H7 (cell line): ENCODE measurements at regions not wholly inside any gene's neighbourhood (a gene's known extent, or its start where the extent isn't known, plus 50 kb on each side); places are given as distances from the start of the nearest gene placed in this dataset.

Experiments
- DNase-seq: peaks from one replicate; pipeline ENCODE4 v3.0.0; 2012
- H3K27me3 ChIP-seq: 2 replicates; pipeline ENCODE4 v1.6.0; 2011; ENCODE audit warnings: mild to moderate bottlenecking, low read length; ENCODE audit not compliant: control insufficient read depth, insufficient read depth
- H3K36me3 ChIP-seq: replicated peaks from 2 replicates; pipeline ENCODE4 v1.5.1; 2011; ENCODE audit warnings: low read length; ENCODE audit not compliant: control insufficient read depth, insufficient read depth
- H3K4me3 ChIP-seq: 2 replicates; pipeline ENCODE4 v1.5.1; 2011; ENCODE audit warnings: low read depth, mild to moderate bottlenecking, control low read depth, low read length, moderate library complexity; ENCODE audit not compliant: insufficient read depth

- H3K27me3 ChIP-seq: no peaks in the 10 kb centered on the region; the same call in 1 of the 2 replicates
- no peak overlapping the region for H3K4me3 ChIP-seq
- DNase-seq: peak; percentile 5
- no peaks in the 10 kb centered on the region for H3K36me3 ChIP-seq
These were observed 92.9 kb upstream of the NRSN1 start for GRCh38 chr6:24032896-24033688.

GRCh38 chr6:24043848-24044247 is 82.2 kb upstream of the NRSN1 start:
- no peaks in the 10 kb centered on the region for H3K36me3 ChIP-seq
- H3K4me3 ChIP-seq: no peak overlapping the region
- DNase-seq: no peak

GRCh38 chr6:24051942-24052589 is 73.9 kb upstream of the NRSN1 start:
- no peaks in the 10 kb centered on the region for H3K27me3 ChIP-seq

More at GRCh38 chr6:24043848-24044247, 82.2 kb upstream of the NRSN1 start:
- no peaks in the 10 kb centered on the region for H3K27me3 ChIP-seq

GRCh38 chr6:24052590-24052961 is 73.4 kb upstream of the NRSN1 start:
- DNase-seq: no peak
- no peaks in the 10 kb centered on the region for H3K27me3 ChIP-seq
- no peak overlapping the region for H3K4me3 ChIP-seq
- no peaks in the 10 kb centered on the region for H3K36me3 ChIP-seq

More at GRCh38 chr6:24051942-24052589, 73.9 kb upstream of the NRSN1 start:
- DNase-seq: no peak
- Histone ChIP-seq H3K4me3 (no peak overlapping the region), H3K36me3 (no peaks in the 10 kb centered on the region)

- no peak for DNase-seq
- no peaks in the 10 kb centered on the region for H3K27me3 ChIP-seq
- no peaks in the 10 kb centered on the region for H3K36me3 ChIP-seq
- no peak overlapping the region for H3K4me3 ChIP-seq
These were observed 73.0 kb upstream of the NRSN1 start for GRCh38 chr6:24053057-24053456.

GRCh38 chr6:24054388-24054787 is 71.6 kb upstream of the NRSN1 start:
- DNase-seq: no peak

GRCh38 chr6:24056567-24056966 is 69.4 kb upstream of the NRSN1 start:
- Histone ChIP-seq H3K4me3 (no peak overlapping the region), H3K36me3 (no peaks in the 10 kb centered on the region), H3K27me3 (no peaks in the 10 kb centered on the region)
- no peak for DNase-seq

More at GRCh38 chr6:24054388-24054787, 71.6 kb upstream of the NRSN1 start:
- Histone ChIP-seq H3K36me3 (no peaks in the 10 kb centered on the region), H3K27me3 (no peaks in the 10 kb centered on the region), H3K4me3 (no peak overlapping the region)

GRCh38 chr6:24057030-24057429 is 69.0 kb upstream of the NRSN1 start:
- Histone ChIP-seq H3K4me3 (no peak overlapping the region), H3K36me3 (no peaks in the 10 kb centered on the region), H3K27me3 (no peaks in the 10 kb centered on the region)
- DNase-seq: no peak

GRCh38 chr6:24060982-24061754 is 64.8 kb upstream of the NRSN1 start:
- DNase-seq: no peak
- Histone ChIP-seq H3K36me3 (no peaks in the 10 kb centered on the region), H3K27me3 (no peaks in the 10 kb centered on the region), H3K4me3 (no peak overlapping the region)

- Histone ChIP-seq H3K27me3 (no peaks in the 10 kb centered on the region), H3K36me3 (no peaks in the 10 kb centered on the region), H3K4me3 (no peak overlapping the region)
- DNase-seq: no peak
These were observed 61.9 kb upstream of the NRSN1 start for GRCh38 chr6:24064106-24064505.

GRCh38 chr6:24064832-24065231 is 61.2 kb upstream of the NRSN1 start:
- no peaks in the 10 kb centered on the region for H3K36me3 ChIP-seq
- no peak overlapping the region for H3K4me3 ChIP-seq
- H3K27me3 ChIP-seq: no peaks in the 10 kb centered on the region
- DNase-seq: no peak

- H3K27me3 ChIP-seq: no peaks in the 10 kb centered on the region
- no peak for DNase-seq
- no peak overlapping the region for H3K4me3 ChIP-seq
These were observed 56.5 kb upstream of the NRSN1 start for GRCh38 chr6:24069526-24069925.

GRCh38 chr6:24072038-24072746 is 53.8 kb upstream of the NRSN1 start:
- DNase-seq: no peak
- H3K4me3 ChIP-seq: no peak overlapping the region
- H3K27me3 ChIP-seq: no peaks in the 10 kb centered on the region
- H3K36me3 ChIP-seq: no peaks in the 10 kb centered on the region

More at GRCh38 chr6:24069526-24069925, 56.5 kb upstream of the NRSN1 start:
- H3K36me3 ChIP-seq: no peaks in the 10 kb centered on the region

- Histone ChIP-seq H3K4me3 (no peak overlapping the region), H3K27me3 (no peaks in the 10 kb centered on the region), H3K36me3 (no peaks in the 10 kb centered on the region)
- no peak for DNase-seq
These were observed 50.0 kb upstream of the NRSN1 start for GRCh38 chr6:24076011-24076410.
